ENCODE measurements at regions not wholly inside any gene's neighbourhood (a gene's known extent, or its start where the extent isn't known, plus 50 kb on each side); places are given as distances from the start of the nearest gene placed in this dataset.

- H3K4me1 ChIP-seq (ENCODE audit: insufficient read depth, low read length): no peaks in the 10 kb centered on the region
- no peaks in the 10 kb centered on the region for H3K36me3 ChIP-seq (ENCODE audit: insufficient read depth, low read length)
- no peak overlapping the region for H2AFZ ChIP-seq (ENCODE audit: low read depth, low read length)
- H3K9me3 ChIP-seq (ENCODE audit: insufficient read depth, low read depth, low read length): no peaks in the 10 kb centered on the region
- TF ChIP-seq CTCF (IDR thresholded peaks at IDR 0.05; ENCODE audit: insufficient read depth, low read depth, low read length) (no peak), EZH2 (IDR thresholded peaks at IDR 0.05; ENCODE audit: insufficient read depth, low read length) (no peak)
- no peaks in the 10 kb centered on the region for H4K20me1 ChIP-seq (ENCODE audit: insufficient read depth, low read length)
- DNase-seq (ENCODE audit: low read depth): no peak
- no peaks in the 10 kb centered on the region for H3K27me3 ChIP-seq (ENCODE audit: insufficient read depth, low read length)
- Mint-ChIP-seq H3K4me1 (ENCODE audit: low read depth, unreplicated experiment) (no peaks in the 10 kb centered on the region), H3K9me3 (ENCODE audit: unreplicated experiment) (peaks cover 7% of the 10 kb centered on the region), H3K27ac (ENCODE audit: unreplicated experiment) (no peak overlapping the region), H3K36me3 (ENCODE audit: low read depth, unreplicated experiment) (no peaks in the 10 kb centered on the region), H3K4me3 (ENCODE audit: unreplicated experiment) (no peak overlapping the region), H3K27me3 (ENCODE audit: low read depth, unreplicated experiment) (peaks cover 7% of the 10 kb centered on the region)
- no peak overlapping the region for H3K9ac ChIP-seq (ENCODE audit: low read length)
- FAIRE-seq: no peak
- H3K79me2 ChIP-seq (ENCODE audit: insufficient read depth, low read length): no peaks in the 10 kb centered on the region
- H3K27ac ChIP-seq (ENCODE audit: low read depth, low read length): no peak overlapping the region
- no peak overlapping the region for H3K4me2 ChIP-seq (ENCODE audit: low read length)
- H3K4me3 ChIP-seq (ENCODE audit: insufficient read depth, low read depth, low read length): no peak overlapping the region
Measured at GRCh38 chr2:6648596-6649247, 217.0 kb downstream of the CMPK2 start.

GRCh38 chr2:6650311-6650710, 215.4 kb downstream of the CMPK2 start:
- H3K9ac ChIP-seq (ENCODE audit: low read length): no peak overlapping the region
- FAIRE-seq (no peak), DNase-seq (ENCODE audit: low read depth) (no peak)
- no peaks in the 10 kb centered on the region for H3K9me3 ChIP-seq (ENCODE audit: insufficient read depth, low read depth, low read length)
- no peak overlapping the region for H3K4me2 ChIP-seq (ENCODE audit: low read length)
- H3K9me3 Mint-ChIP-seq (ENCODE audit: unreplicated experiment): peaks cover 7% of the 10 kb centered on the region
- H3K27me3 ChIP-seq (ENCODE audit: insufficient read depth, low read length): no peaks in the 10 kb centered on the region
- H3K36me3 Mint-ChIP-seq (ENCODE audit: low read depth, unreplicated experiment): no peaks in the 10 kb centered on the region
- TF ChIP-seq EZH2 (IDR thresholded peaks at IDR 0.05; ENCODE audit: insufficient read depth, low read length) (no peak), CTCF (IDR thresholded peaks at IDR 0.05; ENCODE audit: insufficient read depth, low read depth, low read length) (no peak)
- no peak overlapping the region for H3K27ac ChIP-seq (ENCODE audit: low read depth, low read length)
- no peaks in the 10 kb centered on the region for H3K4me1 ChIP-seq (ENCODE audit: insufficient read depth, low read length)
- no peak overlapping the region for H3K27ac Mint-ChIP-seq (ENCODE audit: unreplicated experiment)
- H3K4me1 Mint-ChIP-seq (ENCODE audit: low read depth, unreplicated experiment): no peaks in the 10 kb centered on the region
- no peaks in the 10 kb centered on the region for H3K36me3 ChIP-seq (ENCODE audit: insufficient read depth, low read length)
- H2AFZ ChIP-seq (ENCODE audit: low read depth, low read length): no peak overlapping the region
- no peaks in the 10 kb centered on the region for H3K79me2 ChIP-seq (ENCODE audit: insufficient read depth, low read length)
- peaks cover 7% of the 10 kb centered on the region for H3K27me3 Mint-ChIP-seq (ENCODE audit: low read depth, unreplicated experiment)
- no peak overlapping the region for H3K4me3 Mint-ChIP-seq (ENCODE audit: unreplicated experiment)
- no peaks in the 10 kb centered on the region for H4K20me1 ChIP-seq (ENCODE audit: insufficient read depth, low read length)
- no peak overlapping the region for H3K4me3 ChIP-seq (ENCODE audit: insufficient read depth, low read depth, low read length)

- H3K4me1 Mint-ChIP-seq (ENCODE audit: low read depth, unreplicated experiment): no peaks in the 10 kb centered on the region
- H3K27ac ChIP-seq (ENCODE audit: low read depth, low read length): no peak overlapping the region
- H3K27ac Mint-ChIP-seq (ENCODE audit: unreplicated experiment): no peak overlapping the region
Measured at GRCh38 chr2:6652251-6652650, 213.5 kb downstream of the CMPK2 start.

More at GRCh38 chr2:6652251-6652650, 213.5 kb downstream of the CMPK2 start:
- H3K4me3 Mint-ChIP-seq (ENCODE audit: unreplicated experiment): no peak overlapping the region
- H3K9me3 Mint-ChIP-seq (ENCODE audit: unreplicated experiment): peaks cover 4% of the 10 kb centered on the region
- H3K4me2 ChIP-seq (ENCODE audit: low read length): no peak overlapping the region
- no peak overlapping the region for H2AFZ ChIP-seq (ENCODE audit: low read depth, low read length)
- H3K9me3 ChIP-seq (ENCODE audit: insufficient read depth, low read depth, low read length): no peaks in the 10 kb centered on the region
- no peak for DNase-seq (ENCODE audit: low read depth)
- no peak overlapping the region for H3K9ac ChIP-seq (ENCODE audit: low read length)
- TF ChIP-seq CTCF (IDR thresholded peaks at IDR 0.05; ENCODE audit: insufficient read depth, low read depth, low read length): no peak
- TF ChIP-seq EZH2 (IDR thresholded peaks at IDR 0.05; ENCODE audit: insufficient read depth, low read length): no peak
- peaks cover under 1% of the 10 kb centered on the region for H3K27me3 Mint-ChIP-seq (ENCODE audit: low read depth, unreplicated experiment)
- no peaks in the 10 kb centered on the region for H3K27me3 ChIP-seq (ENCODE audit: insufficient read depth, low read length)
- FAIRE-seq: no peak
- H3K4me1 ChIP-seq (ENCODE audit: insufficient read depth, low read length): no peaks in the 10 kb centered on the region
- H4K20me1 ChIP-seq (ENCODE audit: insufficient read depth, low read length): no peaks in the 10 kb centered on the region
- no peaks in the 10 kb centered on the region for H3K36me3 Mint-ChIP-seq (ENCODE audit: low read depth, unreplicated experiment)
- H3K79me2 ChIP-seq (ENCODE audit: insufficient read depth, low read length): no peaks in the 10 kb centered on the region
- no peak overlapping the region for H3K4me3 ChIP-seq (ENCODE audit: insufficient read depth, low read depth, low read length)
- H3K36me3 ChIP-seq (ENCODE audit: insufficient read depth, low read length): no peaks in the 10 kb centered on the region
